ENCODE measurements at regions not wholly inside any gene's neighbourhood (a gene's known extent, or its start where the extent isn't known, plus 50 kb on each side); places are given as distances from the start of the nearest gene placed in this dataset.
A peak's percentile ranks its signal among the peaks of the same experiment; 100 is the strongest.

DNA sequence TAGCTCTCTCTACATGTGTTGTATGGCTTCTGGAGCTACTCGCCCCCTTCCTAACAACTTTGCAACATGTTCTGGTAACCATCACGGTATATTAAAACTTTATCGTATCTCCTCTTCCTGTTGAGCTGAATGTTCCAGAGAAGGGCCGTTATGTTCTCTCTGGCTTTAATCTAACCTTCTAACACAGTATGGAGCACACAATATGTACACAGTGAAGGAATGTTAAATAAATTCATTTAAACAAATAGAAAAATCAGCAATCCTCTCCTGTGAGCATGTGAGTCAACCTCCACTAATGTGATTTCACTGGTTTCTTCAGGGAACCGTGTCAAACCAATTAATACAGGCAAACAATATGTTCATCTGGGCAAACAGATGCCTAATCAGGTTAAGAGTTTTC, 319.5 kb upstream of the OR4E1 start:
- DNase-seq (ENCODE audit: low spot score) = no peak
- TF ChIP-seq, protein P1, sequence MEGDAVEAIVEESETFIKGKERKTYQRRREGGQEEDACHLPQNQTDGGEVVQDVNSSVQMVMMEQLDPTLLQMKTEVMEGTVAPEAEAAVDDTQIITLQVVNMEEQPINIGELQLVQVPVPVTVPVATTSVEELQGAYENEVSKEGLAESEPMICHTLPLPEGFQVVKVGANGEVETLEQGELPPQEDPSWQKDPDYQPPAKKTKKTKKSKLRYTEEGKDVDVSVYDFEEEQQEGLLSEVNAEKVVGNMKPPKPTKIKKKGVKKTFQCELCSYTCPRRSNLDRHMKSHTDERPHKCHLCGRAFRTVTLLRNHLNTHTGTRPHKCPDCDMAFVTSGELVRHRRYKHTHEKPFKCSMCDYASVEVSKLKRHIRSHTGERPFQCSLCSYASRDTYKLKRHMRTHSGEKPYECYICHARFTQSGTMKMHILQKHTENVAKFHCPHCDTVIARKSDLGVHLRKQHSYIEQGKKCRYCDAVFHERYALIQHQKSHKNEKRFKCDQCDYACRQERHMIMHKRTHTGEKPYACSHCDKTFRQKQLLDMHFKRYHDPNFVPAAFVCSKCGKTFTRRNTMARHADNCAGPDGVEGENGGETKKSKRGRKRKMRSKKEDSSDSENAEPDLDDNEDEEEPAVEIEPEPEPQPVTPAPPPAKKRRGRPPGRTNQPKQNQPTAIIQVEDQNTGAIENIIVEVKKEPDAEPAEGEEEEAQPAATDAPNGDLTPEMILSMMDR (conservative IDR thresholded peaks at IDR 0.05; ENCODE audit: low read depth) = no peak
- ChIA-PET POLR2A (ENCODE audit: low non-redundant PET) (no interaction called here), CTCF (interaction anchor here (0.7 to 1.2 kb wide), 2 partner anchors 15 to 93 kb away, joined by 4 to 7 read pairs; no protein-coding TSS in a partner anchor)
- H3K27ac ChIP-seq = no peak overlapping the region

DNA sequence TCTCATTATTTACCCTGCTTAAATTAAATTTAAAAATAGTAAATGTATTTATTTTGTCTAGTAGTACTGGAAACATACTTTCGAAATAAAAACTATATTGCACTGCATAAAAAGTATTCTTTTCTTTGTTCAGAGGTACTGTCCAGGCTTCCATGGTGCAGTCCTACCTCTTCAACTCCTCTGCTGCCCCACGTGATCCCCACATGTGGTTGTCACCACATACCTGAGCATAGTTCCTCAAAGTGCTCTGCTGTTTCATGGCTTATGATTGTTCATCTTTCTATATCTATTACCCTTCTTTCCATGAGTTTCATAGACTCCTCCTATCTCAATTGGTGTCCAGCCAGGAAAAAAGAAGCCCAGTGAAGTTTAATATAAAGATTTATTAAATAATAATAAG, 317.5 kb upstream of the OR4E1 start:
- ChIA-PET CTCF (interaction anchor here (0.7 to 0.9 kb wide), 5 partner anchors 13 to 351 kb away, joined by 3 to 6 read pairs (median 3); no protein-coding TSS in a partner anchor), POLR2A (ENCODE audit: low non-redundant PET) (no interaction called here)
- TF ChIP-seq, protein P1 (conservative IDR thresholded peaks at IDR 0.05; ENCODE audit: low read depth) = no peak
- H3K27ac ChIP-seq = no peak overlapping the region
- no peak for DNase-seq (ENCODE audit: low spot score)

DNA sequence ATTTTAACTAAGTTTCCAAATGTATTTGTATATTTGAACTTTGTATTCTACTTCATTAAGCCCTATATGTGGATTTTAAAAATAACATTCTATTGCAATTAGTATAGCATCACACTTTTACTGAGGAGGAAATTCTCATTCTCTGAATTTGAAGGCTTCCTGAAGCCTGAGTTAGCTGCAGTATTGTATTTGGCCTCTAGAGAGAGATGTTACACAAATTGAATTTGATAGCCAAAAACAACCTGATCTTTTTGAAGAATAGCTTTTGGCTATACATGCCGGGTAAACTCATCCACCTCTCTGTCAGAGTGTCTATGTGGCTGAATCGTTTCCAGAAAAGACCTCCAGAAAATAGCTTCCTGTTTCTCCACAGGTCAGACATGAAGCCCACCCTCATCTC, 316.5 kb upstream of the OR4E1 start:
- DNase-seq (ENCODE audit: low spot score) = peak; percentile 10
- TF ChIP-seq, protein P1 (conservative IDR thresholded peaks at IDR 0.05; ENCODE audit: low read depth) = peak; percentile 44
- POLR2A ChIA-PET (ENCODE audit: low non-redundant PET) = no interaction called here
- no peak overlapping the region for H3K27ac ChIP-seq
- CTCF ChIA-PET = interaction anchor here (0.6 to 1.1 kb wide), 7 partner anchors 9 to 350 kb away, joined by 3 read pairs; no protein-coding TSS in a partner anchor

DNA sequence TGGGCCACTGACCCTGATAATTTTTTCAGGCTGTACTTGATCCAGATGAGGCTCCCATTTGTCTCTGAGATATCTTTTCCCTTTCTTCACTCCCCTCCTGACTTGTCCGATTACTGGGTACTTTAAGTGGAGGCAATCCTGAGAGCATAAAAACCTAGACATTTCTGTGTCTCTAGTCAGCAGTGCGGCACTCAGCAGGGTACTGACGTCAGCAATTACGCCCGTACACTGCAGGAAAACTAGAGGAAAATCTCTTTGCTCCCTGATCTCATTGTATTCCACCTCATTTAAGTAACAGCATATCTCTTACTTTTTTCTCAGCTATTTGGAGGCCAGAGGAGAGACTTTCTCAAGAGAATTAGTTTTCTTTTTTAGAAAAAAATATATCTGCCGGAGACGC, 315.5 kb upstream of the OR4E1 start:
- ChIA-PET POLR2A (ENCODE audit: low non-redundant PET) (interaction anchor here (0.7 kb wide), 1 partner anchor 11 kb away, joined by 3 read pairs; no protein-coding TSS in a partner anchor), CTCF (interaction anchor here (0.6 to 1.8 kb wide), 5 partner anchors 8 to 471 kb away, joined by 3 to 6 read pairs (median 4); no protein-coding TSS in a partner anchor)
- TF ChIP-seq, protein P1 (conservative IDR thresholded peaks at IDR 0.05; ENCODE audit: low read depth) = no peak
- DNase-seq (ENCODE audit: low spot score) = no peak
- H3K27ac ChIP-seq = no peak overlapping the region

DNA sequence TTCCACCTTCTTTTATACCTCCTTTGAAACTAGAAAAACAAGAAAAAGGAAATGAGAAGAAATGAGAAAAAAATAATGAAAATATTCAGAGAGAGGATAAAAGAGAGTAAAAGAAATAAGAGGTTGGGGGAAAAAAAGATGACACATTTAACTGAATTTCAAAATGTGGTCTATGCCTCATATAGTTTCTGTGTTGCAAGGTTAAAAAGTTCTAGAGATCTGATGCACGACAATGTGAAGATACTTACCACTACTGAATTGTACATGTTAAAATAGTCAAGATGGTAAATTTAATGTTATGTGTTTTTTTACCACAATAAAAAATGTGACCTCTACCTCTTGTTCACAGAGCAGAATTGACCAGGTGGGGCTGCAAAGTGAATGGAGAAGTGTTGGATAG, 314.8 kb upstream of the OR4E1 start:
- POLR2A ChIA-PET (ENCODE audit: low non-redundant PET) = no interaction called here
- TF ChIP-seq, protein P1 (conservative IDR thresholded peaks at IDR 0.05; ENCODE audit: low read depth) = no peak
- no peak overlapping the region for H3K27ac ChIP-seq
- no peak for DNase-seq (ENCODE audit: low spot score)
- CTCF ChIA-PET = interaction anchor here (1.1 to 1.8 kb wide), 3 partner anchors 9 to 11 kb away, joined by 4 to 6 read pairs (median 4); no protein-coding TSS in a partner anchor

DNA sequence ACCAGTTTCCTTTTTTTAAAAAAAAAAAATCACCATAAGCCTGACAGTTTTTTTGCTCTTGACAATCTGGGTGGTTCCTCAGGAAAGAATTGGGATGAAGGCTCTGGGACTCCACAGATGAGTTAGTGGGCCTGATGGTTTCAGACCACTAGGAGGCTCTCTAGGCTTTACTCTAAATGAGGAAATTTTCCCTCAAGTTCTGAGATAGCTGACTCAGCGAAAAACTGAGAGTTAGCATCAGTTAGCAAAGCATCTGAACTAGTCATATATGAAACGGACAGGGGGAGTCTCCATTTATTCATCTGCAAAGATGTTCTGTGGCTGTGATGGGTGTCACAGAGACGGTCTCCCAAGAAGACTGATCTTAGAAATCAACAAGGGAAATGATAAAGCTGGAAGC, 314.3 kb upstream of the OR4E1 start:
- TF ChIP-seq, protein P1 (conservative IDR thresholded peaks at IDR 0.05; ENCODE audit: low read depth) = no peak
- ChIA-PET POLR2A (ENCODE audit: low non-redundant PET) (no interaction called here), CTCF (interaction anchor here (1.1 to 1.8 kb wide), 3 partner anchors 9 to 11 kb away, joined by 4 to 6 read pairs (median 4); no protein-coding TSS in a partner anchor)
- no peak overlapping the region for H3K27ac ChIP-seq
- peak; percentile 20 for DNase-seq (ENCODE audit: low spot score)
